ENCODE measurements at regions not wholly inside any gene's neighbourhood (a gene's known extent, or its start where the extent isn't known, plus 50 kb on each side); places are given as distances from the start of the nearest gene placed in this dataset.

- no peak for TF ChIP-seq CTCF (IDR thresholded peaks at IDR 0.05; ENCODE audit: low read length)
- no peak for TF ChIP-seq EZH2phosphoT487 (IDR thresholded peaks at IDR 0.05; ENCODE audit: low read length)
- no peak for TF ChIP-seq EZH2 (optimal IDR thresholded peaks at IDR 0.05; ENCODE audit: low read depth, low read length)
These were observed 712.4 kb downstream of the EPHA7 start for GRCh38 chr6:92706976-92707375.

Measured in MM.1S (cell line).